ENCODE measurements at regions not wholly inside any gene's neighbourhood (a gene's known extent, or its start where the extent isn't known, plus 50 kb on each side); places are given as distances from the start of the nearest gene placed in this dataset.
"Not testable (repeated sequence)": the region's sequence is repeated elsewhere in the genome, so short reads cannot be mapped to it uniquely, and the experiment has no call there.

- H3K36me3 Mint-ChIP-seq; POLR2A ChIA-PET (ENCODE audit: partially characterized antibody); H3K4me1 Mint-ChIP-seq; intact Hi-C loops (cut with micrococcal nuclease); H3K27me3 ChIP-seq (ENCODE audit: insufficient read depth, low read length); H3K27me3 Mint-ChIP-seq; H3K9me3 Mint-ChIP-seq; H3K36me3 ChIP-seq (ENCODE audit: insufficient read depth, low read length); CTCF ChIA-PET (ENCODE audit: partially characterized antibody); DNase-seq; H3K9me3 ChIP-seq (ENCODE audit: control insufficient read depth in 1 of 2, low read length in 2 of 2); H3K4me3 Mint-ChIP-seq; H3K4me1 ChIP-seq (ENCODE audit: insufficient read depth, low read length); H3K4me3 ChIP-seq (ENCODE audit: low read length in 2 of 2); H3K27ac Mint-ChIP-seq; H3K27ac ChIP-seq (ENCODE audit: low read depth, low read length): not testable (repeated sequence)
Measured at GRCh38 chr5:100398815-100399214, 136.4 kb upstream of the FAM174A start.

- DNase-seq; CTCF ChIA-PET (ENCODE audit: partially characterized antibody); H3K4me1 ChIP-seq (ENCODE audit: insufficient read depth, low read length); H3K36me3 Mint-ChIP-seq; H3K4me1 Mint-ChIP-seq; intact Hi-C loops (cut with micrococcal nuclease); H3K4me3 ChIP-seq (ENCODE audit: low read length in 2 of 2); POLR2A ChIA-PET (ENCODE audit: partially characterized antibody); H3K9me3 Mint-ChIP-seq; H3K27ac Mint-ChIP-seq; H3K27ac ChIP-seq (ENCODE audit: low read depth, low read length); H3K4me3 Mint-ChIP-seq; H3K9me3 ChIP-seq (ENCODE audit: control insufficient read depth in 1 of 2, low read length in 2 of 2); H3K27me3 ChIP-seq (ENCODE audit: insufficient read depth, low read length); H3K27me3 Mint-ChIP-seq; H3K36me3 ChIP-seq (ENCODE audit: insufficient read depth, low read length): not testable (repeated sequence)
Measured at GRCh38 chr5:100379254-100379858, 155.8 kb upstream of the FAM174A start.

- DNase-seq; H3K4me3 Mint-ChIP-seq; H3K36me3 ChIP-seq (ENCODE audit: insufficient read depth, low read length); H3K9me3 ChIP-seq (ENCODE audit: control insufficient read depth in 1 of 2, low read length in 2 of 2); POLR2A ChIA-PET (ENCODE audit: partially characterized antibody); H3K27me3 Mint-ChIP-seq; CTCF ChIA-PET (ENCODE audit: partially characterized antibody); H3K36me3 Mint-ChIP-seq; H3K4me1 ChIP-seq (ENCODE audit: insufficient read depth, low read length); H3K27ac Mint-ChIP-seq; H3K4me3 ChIP-seq (ENCODE audit: low read length in 2 of 2); H3K4me1 Mint-ChIP-seq; H3K27me3 ChIP-seq (ENCODE audit: insufficient read depth, low read length); H3K9me3 Mint-ChIP-seq; H3K27ac ChIP-seq (ENCODE audit: low read depth, low read length): not testable (repeated sequence)
- intact Hi-C loops (cut with micrococcal nuclease): loop anchor here (10.0 kb wide), 1 partner anchor 960 kb away; no protein-coding TSS in a partner anchor
Measured at GRCh38 chr5:100364757-100365478, 170.3 kb upstream of the FAM174A start.

GRCh38 chr5:100364343-100364742, 170.8 kb upstream of the FAM174A start:
- H3K9me3 Mint-ChIP-seq; H3K36me3 Mint-ChIP-seq; H3K27ac ChIP-seq (ENCODE audit: low read depth, low read length); H3K4me3 Mint-ChIP-seq; H3K4me3 ChIP-seq (ENCODE audit: low read length in 2 of 2); H3K4me1 ChIP-seq (ENCODE audit: insufficient read depth, low read length); POLR2A ChIA-PET (ENCODE audit: partially characterized antibody); H3K27me3 ChIP-seq (ENCODE audit: insufficient read depth, low read length); H3K36me3 ChIP-seq (ENCODE audit: insufficient read depth, low read length); H3K4me1 Mint-ChIP-seq; CTCF ChIA-PET (ENCODE audit: partially characterized antibody); H3K27me3 Mint-ChIP-seq; DNase-seq; H3K9me3 ChIP-seq (ENCODE audit: control insufficient read depth in 1 of 2, low read length in 2 of 2); H3K27ac Mint-ChIP-seq: not testable (repeated sequence)
- intact Hi-C loops (cut with micrococcal nuclease): loop anchor here (10.0 kb wide), 1 partner anchor 960 kb away; no protein-coding TSS in a partner anchor

GRCh38 chr5:100359998-100360397, 175.2 kb upstream of the FAM174A start:
- H3K4me1 Mint-ChIP-seq; H3K27ac Mint-ChIP-seq; H3K36me3 Mint-ChIP-seq; DNase-seq; POLR2A ChIA-PET (ENCODE audit: partially characterized antibody); H3K36me3 ChIP-seq (ENCODE audit: insufficient read depth, low read length); H3K9me3 ChIP-seq (ENCODE audit: control insufficient read depth in 1 of 2, low read length in 2 of 2); H3K4me1 ChIP-seq (ENCODE audit: insufficient read depth, low read length); H3K27ac ChIP-seq (ENCODE audit: low read depth, low read length); H3K27me3 Mint-ChIP-seq; H3K4me3 Mint-ChIP-seq; H3K9me3 Mint-ChIP-seq; H3K4me3 ChIP-seq (ENCODE audit: low read length in 2 of 2); H3K27me3 ChIP-seq (ENCODE audit: insufficient read depth, low read length); CTCF ChIA-PET (ENCODE audit: partially characterized antibody): not testable (repeated sequence)
- intact Hi-C loops (cut with micrococcal nuclease): loop anchor here (10.0 kb wide), 1 partner anchor 955 kb away; no protein-coding TSS in a partner anchor

GRCh38 chr5:100346269-100346668, 188.9 kb upstream of the FAM174A start:
- H3K4me1 ChIP-seq (ENCODE audit: insufficient read depth, low read length); H3K27ac ChIP-seq (ENCODE audit: low read depth, low read length); H3K9me3 Mint-ChIP-seq; H3K27me3 Mint-ChIP-seq; H3K36me3 ChIP-seq (ENCODE audit: insufficient read depth, low read length); H3K36me3 Mint-ChIP-seq; CTCF ChIA-PET (ENCODE audit: partially characterized antibody); H3K9me3 ChIP-seq (ENCODE audit: control insufficient read depth in 1 of 2, low read length in 2 of 2); POLR2A ChIA-PET (ENCODE audit: partially characterized antibody); H3K4me1 Mint-ChIP-seq; H3K4me3 ChIP-seq (ENCODE audit: low read length in 2 of 2); H3K27me3 ChIP-seq (ENCODE audit: insufficient read depth, low read length); intact Hi-C loops (cut with micrococcal nuclease); H3K4me3 Mint-ChIP-seq; H3K27ac Mint-ChIP-seq; DNase-seq: not testable (repeated sequence)

- H3K27me3 ChIP-seq (ENCODE audit: insufficient read depth, low read length); POLR2A ChIA-PET (ENCODE audit: partially characterized antibody); H3K9me3 ChIP-seq (ENCODE audit: control insufficient read depth in 1 of 2, low read length in 2 of 2); H3K36me3 Mint-ChIP-seq; H3K27ac Mint-ChIP-seq; H3K4me1 Mint-ChIP-seq; H3K27ac ChIP-seq (ENCODE audit: low read depth, low read length); H3K4me3 ChIP-seq (ENCODE audit: low read length in 2 of 2); H3K9me3 Mint-ChIP-seq; H3K27me3 Mint-ChIP-seq; intact Hi-C loops (cut with micrococcal nuclease); H3K4me1 ChIP-seq (ENCODE audit: insufficient read depth, low read length); CTCF ChIA-PET (ENCODE audit: partially characterized antibody); H3K36me3 ChIP-seq (ENCODE audit: insufficient read depth, low read length); DNase-seq; H3K4me3 Mint-ChIP-seq: not testable (repeated sequence)
Measured at GRCh38 chr5:100341485-100341884, 193.7 kb upstream of the FAM174A start.

- no peaks in the 10 kb centered on the region for H3K4me1 Mint-ChIP-seq
- H3K36me3 Mint-ChIP-seq: no peaks in the 10 kb centered on the region
- H3K4me3 Mint-ChIP-seq: no peak overlapping the region
- intact Hi-C loops (cut with micrococcal nuclease): no loop called here
- Histone ChIP-seq H3K4me3 (ENCODE audit: low read length in 2 of 2) (no peak overlapping the region), H3K4me1 (ENCODE audit: insufficient read depth, low read length) (no peaks in the 10 kb centered on the region), H3K36me3 (ENCODE audit: insufficient read depth, low read length) (no peaks in the 10 kb centered on the region), H3K9me3 (ENCODE audit: control insufficient read depth in 1 of 2, low read length in 2 of 2) (no peaks in the 10 kb centered on the region), H3K27me3 (ENCODE audit: insufficient read depth, low read length) (no peaks in the 10 kb centered on the region), H3K27ac (ENCODE audit: low read depth, low read length) (no peak overlapping the region)
- H3K27ac Mint-ChIP-seq: no peak overlapping the region
- H3K27me3 Mint-ChIP-seq: no peaks in the 10 kb centered on the region
- ChIA-PET CTCF (ENCODE audit: partially characterized antibody) (no interaction called here), POLR2A (ENCODE audit: partially characterized antibody) (no interaction called here)
- DNase-seq: no peak
- H3K9me3 Mint-ChIP-seq: no peaks in the 10 kb centered on the region
Measured at GRCh38 chr5:100322483-100322882, 212.7 kb upstream of the FAM174A start.
